ENCODE measurements at regions not wholly inside any gene's neighbourhood (a gene's known extent, or its start where the extent isn't known, plus 50 kb on each side); places are given as distances from the start of the nearest gene placed in this dataset.

GRCh38 chr1:231103961-231104360, 57.9 kb upstream of the TRIM67 start:
- no peak for DNase-seq
- Histone ChIP-seq H3K4me1 (no peaks in the 10 kb centered on the region), H3K9me3 (no peaks in the 10 kb centered on the region), H3K4me3 (replicated peaks in 1 of 3) (no peak overlapping the region), H3K36me3 (no peaks in the 10 kb centered on the region), H3K27ac (no peak overlapping the region), H3K27me3 (no peaks in the 10 kb centered on the region)
- TF ChIP-seq POLR2A (IDR thresholded peaks at IDR 0.05) (no peak), CTCF (IDR thresholded peaks at IDR 0.05) (no peak)
- 82% methylated on average over 1 of the region's 1 CpG for WGBS, 2 donors
- intact Hi-C loops (cut with DNase I) = no loop called here

DNA sequence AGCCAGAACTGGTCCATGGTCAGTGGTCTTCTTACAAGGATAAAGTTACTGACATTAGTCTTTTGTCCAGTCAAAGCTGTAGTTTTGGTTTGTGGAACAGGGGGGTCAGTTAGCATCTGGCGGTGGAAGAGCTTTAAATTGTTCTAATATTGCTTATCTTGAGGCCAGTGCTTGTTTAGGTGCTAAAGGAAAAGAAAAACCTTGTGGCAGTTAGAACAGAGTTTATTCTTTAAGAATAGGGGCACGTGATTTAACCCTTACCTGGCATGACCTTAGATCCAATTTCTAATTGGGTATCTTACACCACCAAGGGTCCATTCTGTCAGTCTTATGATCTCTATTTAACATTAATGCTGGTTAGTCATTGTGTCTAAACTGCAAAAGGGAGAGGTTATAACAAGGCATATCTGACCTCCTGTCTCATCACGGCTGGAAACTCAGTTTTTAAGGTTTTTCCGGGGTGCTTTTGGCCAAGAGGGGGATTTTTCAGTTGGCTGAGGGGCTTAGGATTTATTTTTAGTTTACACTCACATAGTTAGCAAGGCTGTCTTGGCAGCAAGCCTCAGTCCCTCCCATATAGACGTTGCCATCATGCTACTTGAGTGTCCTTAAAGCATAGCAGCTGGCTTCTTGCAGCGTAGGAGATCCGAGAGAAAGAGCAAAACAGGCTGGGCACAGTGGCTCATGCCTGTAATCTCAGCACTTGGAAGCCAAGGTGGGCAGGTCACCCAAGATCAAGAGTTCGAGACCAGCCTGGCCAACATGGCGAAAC, 60.1 kb upstream of the FAM89A start:
- 31 to 37% methylated on average over 9 of the region's 9 CpGs for WGBS, 2 donors
- Histone ChIP-seq H3K9me3 (no peaks in the 10 kb centered on the region), H3K4me3 (replicated peaks in 1 of 3) (no peak overlapping the region), H3K27me3 (no peaks in the 10 kb centered on the region), H3K4me1 (no peaks in the 10 kb centered on the region), H3K27ac (no peak overlapping the region), H3K36me3 (no peaks in the 10 kb centered on the region)
- TF ChIP-seq POLR2A (IDR thresholded peaks at IDR 0.05) = no peak
- no peak for TF ChIP-seq CTCF (IDR thresholded peaks at IDR 0.05)
- intact Hi-C loops (cut with DNase I) = no loop called here
- DNase-seq = peak; percentile 23 to 31

GRCh38 chr1:231099311-231099710, 59.3 kb upstream of the FAM89A start:
- Histone ChIP-seq H3K27ac (no peak overlapping the region), H3K4me3 (replicated peaks in 1 of 3) (no peak overlapping the region), H3K36me3 (no peaks in the 10 kb centered on the region), H3K27me3 (no peaks in the 10 kb centered on the region), H3K4me1 (no peaks in the 10 kb centered on the region), H3K9me3 (no peaks in the 10 kb centered on the region)
- TF ChIP-seq CTCF (IDR thresholded peaks at IDR 0.05) (no peak), POLR2A (IDR thresholded peaks at IDR 0.05) (no peak)
- intact Hi-C loops (cut with DNase I) = no loop called here
- DNase-seq = no peak
- WGBS, 2 donors = 86% methylated on average over 6 of the region's 6 CpGs

DNA sequence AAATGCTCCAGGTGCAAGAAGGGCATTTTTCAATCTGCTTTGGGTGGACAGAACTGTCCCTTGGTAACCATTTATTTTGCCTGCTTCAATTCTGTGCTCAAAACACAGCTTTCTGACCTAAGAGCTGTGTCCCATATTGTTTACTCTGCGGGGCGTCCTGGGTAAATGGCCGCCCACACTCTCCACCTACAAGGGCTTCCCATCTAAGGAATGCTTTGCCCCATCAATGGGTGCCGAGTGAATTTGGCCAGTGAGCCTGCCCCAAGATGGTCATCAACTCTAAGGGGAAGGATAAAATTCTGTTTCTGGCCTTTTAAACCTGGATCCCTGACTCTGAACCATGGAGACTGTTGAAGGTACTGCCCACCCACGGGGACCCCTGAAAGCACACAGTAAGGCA, 55.5 kb upstream of the FAM89A start:
- H3K27me3 ChIP-seq = no peaks in the 10 kb centered on the region
- H3K27ac ChIP-seq = no peak overlapping the region
- no peaks in the 10 kb centered on the region for H3K4me1 ChIP-seq
- 82 to 89% methylated on average over 5 of the region's 5 CpGs for WGBS, 2 donors
- H3K4me3 ChIP-seq (replicated peaks in 1 of 3) = no peak overlapping the region
- intact Hi-C loops (cut with DNase I) = no loop called here
- TF ChIP-seq POLR2A (IDR thresholded peaks at IDR 0.05) (no peak), CTCF (IDR thresholded peaks at IDR 0.05) (no peak)
- H3K36me3 ChIP-seq = no peaks in the 10 kb centered on the region
- H3K9me3 ChIP-seq = no peaks in the 10 kb centered on the region
- DNase-seq = no peak

GRCh38 chr1:231094421-231094820, 54.4 kb upstream of the FAM89A start:
- DNase-seq = no peak
- TF ChIP-seq POLR2A (IDR thresholded peaks at IDR 0.05) (no peak), CTCF (IDR thresholded peaks at IDR 0.05) (no peak)
- H3K4me3 ChIP-seq (replicated peaks in 1 of 3) = no peak overlapping the region
- H3K9me3 ChIP-seq = no peaks in the 10 kb centered on the region
- no peaks in the 10 kb centered on the region for H3K4me1 ChIP-seq
- no peaks in the 10 kb centered on the region for H3K27me3 ChIP-seq
- WGBS, 2 donors = 87 to 95% methylated on average over 3 of the region's 3 CpGs
- no peaks in the 10 kb centered on the region for H3K36me3 ChIP-seq
- no peak overlapping the region for H3K27ac ChIP-seq
- intact Hi-C loops (cut with DNase I) = no loop called here
